ENCODE measurements at regions not wholly inside any gene's neighbourhood (a gene's known extent, or its start where the extent isn't known, plus 50 kb on each side); places are given as distances from the start of the nearest gene placed in this dataset.

- no peak overlapping the region for H3K56ac ChIP-seq (replicated peaks; ENCODE audit: insufficient read length, low read depth, low read length)
- H4K91ac ChIP-seq (replicated peaks; ENCODE audit: insufficient read length, low read length): no peak overlapping the region
- no peak overlapping the region for H2BK120ac ChIP-seq (replicated peaks; ENCODE audit: low read depth, low read length)
- ChIA-PET CTCF (ENCODE audit: partially characterized antibody) (no interaction called here), POLR2A (ENCODE audit: partially characterized antibody) (no interaction called here)
- H3K4me3 ChIP-seq (ENCODE audit: extremely low read depth in 1 of 4, insufficient read depth in 2 of 4, low read depth in 3 of 4, low read length in 4 of 4): no peak overlapping the region
- H2BK20ac ChIP-seq (ENCODE audit: low read length): no peak overlapping the region
- no peak overlapping the region for H2BK5ac ChIP-seq (ENCODE audit: low read depth, low read length)
- FAIRE-seq: no peak
- no peak for TF ChIP-seq SIX5 (IDR thresholded peaks at IDR 0.05; ENCODE audit: low read depth, low read length)
- no peak for TF ChIP-seq SAP30 (IDR thresholded peaks at IDR 0.05; ENCODE audit: insufficient read depth, insufficient replicate concordance, low read length)
- no peak overlapping the region for H4K8ac ChIP-seq (ENCODE audit: extremely low read depth, insufficient read depth, low read length)
- H3K14ac ChIP-seq (ENCODE audit: insufficient read length): no peak overlapping the region
- H2BK12ac ChIP-seq (ENCODE audit: low read depth, low read length): no peak overlapping the region
- no peak overlapping the region for H3K23ac ChIP-seq (ENCODE audit: insufficient read length)
- H3K79me2 ChIP-seq (ENCODE audit: control insufficient read depth in 1 of 2, insufficient read depth in 2 of 2, low read length in 2 of 2): no peaks in the 10 kb centered on the region
- H2AFZ ChIP-seq (ENCODE audit: low read length): no peak overlapping the region
- no peak overlapping the region for H3K27ac ChIP-seq (ENCODE audit: low read depth, low read length)
- no peak overlapping the region for H3K4ac ChIP-seq (replicated peaks; ENCODE audit: insufficient read length, low read depth, low read length)
- no peaks in the 10 kb centered on the region for H3K27me3 ChIP-seq (replicated peaks in 1 of 4; ENCODE audit: control insufficient read depth in 3 of 4, extremely low read depth in 1 of 4, insufficient read depth in 3 of 4, low read length in 3 of 4)
- no peak overlapping the region for H3K18ac ChIP-seq (ENCODE audit: extremely low read depth, low read length)
- peaks cover 0 to 7% (median 0%) of the 10 kb centered on the region in 4 experiments; a peak in 1 of 7 replicates for H3K4me1 ChIP-seq (replicated peaks in 1 of 4; ENCODE audit: control insufficient read depth in 3 of 4, insufficient read depth in 4 of 4, low read length in 3 of 4)
- H4K5ac ChIP-seq (ENCODE audit: insufficient read length, low read depth, low read length): no peak overlapping the region
- no peaks in the 10 kb centered on the region for H4K20me1 ChIP-seq (replicated peaks in 1 of 2; ENCODE audit: control insufficient read depth in 1 of 2, insufficient read depth in 2 of 2, low read length in 2 of 2)
- no peak overlapping the region for H3K9ac ChIP-seq (replicated peaks in 1 of 4; ENCODE audit: extremely low read depth in 1 of 4, low read depth in 3 of 4, low read length in 3 of 4)
- no peak overlapping the region for H2AK5ac ChIP-seq (ENCODE audit: low read depth, low read length)
- no peak overlapping the region for H3K4me2 ChIP-seq (ENCODE audit: insufficient read depth in 1 of 2, low read depth in 2 of 2, low read length in 2 of 2)
- H2BK15ac ChIP-seq (ENCODE audit: low read length): no peak overlapping the region
- H3K79me1 ChIP-seq (ENCODE audit: low read depth, low read length): no peaks in the 10 kb centered on the region
- WGBS, 2 experiments (ENCODE audit: extremely low coverage in 1 of 2, insufficient coverage in 1 of 2, insufficient read length in 1 of 2, insufficient replicate concordance in 2 of 2, low coverage in 1 of 2, low lambda C conversion rate in 2 of 2, missing lambda C conversion rate in 1 of 2): 94% methylated on average over 8 of the region's 8 CpGs; no CpG with 5 or more reads in 1 of the 2 experiments
- H3K36me3 ChIP-seq (ENCODE audit: control insufficient read depth in 2 of 4, insufficient read depth in 4 of 4, low read length in 3 of 4): no peaks in the 10 kb centered on the region
- H3K9me3 ChIP-seq (ENCODE audit: insufficient read depth in 2 of 2, low read depth in 1 of 2, low read length in 1 of 2): no peaks in the 10 kb centered on the region
- no peaks in the 10 kb centered on the region for H3K23me2 ChIP-seq (ENCODE audit: low read depth, low read length)
- DNase-seq (ENCODE audit: low read depth in 1 of 2, low spot score in 2 of 2): no peak
These were observed 327.3 kb upstream of the CDH6 start for GRCh38 chr5:30866142-30866541.

All from H1 (cell line).